ENCODE measurements at regions not wholly inside any gene's neighbourhood (a gene's known extent, or its start where the extent isn't known, plus 50 kb on each side); places are given as distances from the start of the nearest gene placed in this dataset.

- Mint-ChIP-seq H3K27me3 (ENCODE audit: low read depth) (no peaks in the 10 kb centered on the region), H3K4me1 (ENCODE audit: low read depth) (peaks cover 6% of the 10 kb centered on the region)
- no peak for DNase-seq (ENCODE audit: low spot score)
Observed at GRCh38 chr16:80158766-80159165, 382.0 kb upstream of the DYNLRB2 start.

GRCh38 chr16:80151722-80152111 lies 389.1 kb upstream of the DYNLRB2 start:
- Mint-ChIP-seq H3K4me1 (ENCODE audit: low read depth) (peaks cover 12% of the 10 kb centered on the region), H3K36me3 (ENCODE audit: low read depth) (no peaks in the 10 kb centered on the region), H3K9me3 (ENCODE audit: low read depth) (no peaks in the 10 kb centered on the region), H3K27ac (ENCODE audit: unreplicated experiment) (no peak overlapping the region), H3K4me3 (ENCODE audit: unreplicated experiment) (no peak overlapping the region), H3K27me3 (ENCODE audit: low read depth) (peaks cover 8% of the 10 kb centered on the region)
- no peak for DNase-seq (ENCODE audit: low spot score)
- no peak for TF ChIP-seq CTCF (IDR thresholded peaks at IDR 0.05)

More at GRCh38 chr16:80158766-80159165, 382.0 kb upstream of the DYNLRB2 start:
- Mint-ChIP-seq H3K36me3 (ENCODE audit: low read depth) (no peaks in the 10 kb centered on the region), H3K4me3 (ENCODE audit: unreplicated experiment) (no peak overlapping the region), H3K9me3 (ENCODE audit: low read depth) (no peaks in the 10 kb centered on the region), H3K27ac (ENCODE audit: unreplicated experiment) (no peak overlapping the region)
- TF ChIP-seq CTCF (IDR thresholded peaks at IDR 0.05), result no peak

- Mint-ChIP-seq H3K36me3 (ENCODE audit: low read depth) (no peaks in the 10 kb centered on the region), H3K4me1 (ENCODE audit: low read depth) (peaks cover 12% of the 10 kb centered on the region), H3K4me3 (ENCODE audit: unreplicated experiment) (no peak overlapping the region), H3K9me3 (ENCODE audit: low read depth) (no peaks in the 10 kb centered on the region), H3K27ac (ENCODE audit: unreplicated experiment) (no peak overlapping the region), H3K27me3 (ENCODE audit: low read depth) (peaks cover 8% of the 10 kb centered on the region)
- no peak for DNase-seq (ENCODE audit: low spot score)
- TF ChIP-seq CTCF (IDR thresholded peaks at IDR 0.05), result no peak
Observed at GRCh38 chr16:80150978-80151721, 389.6 kb upstream of the DYNLRB2 start.

- Mint-ChIP-seq H3K27me3 (ENCODE audit: low read depth) (peaks cover 8% of the 10 kb centered on the region), H3K4me1 (ENCODE audit: low read depth) (peaks cover 12% of the 10 kb centered on the region), H3K27ac (ENCODE audit: unreplicated experiment) (no peak overlapping the region), H3K4me3 (ENCODE audit: unreplicated experiment) (no peak overlapping the region), H3K36me3 (ENCODE audit: low read depth) (no peaks in the 10 kb centered on the region), H3K9me3 (ENCODE audit: low read depth) (no peaks in the 10 kb centered on the region)
- TF ChIP-seq CTCF (IDR thresholded peaks at IDR 0.05), result no peak
- no peak for DNase-seq (ENCODE audit: low spot score)
Observed at GRCh38 chr16:80148826-80149225, 392.0 kb upstream of the DYNLRB2 start.

GRCh38 chr16:80147026-80147655 lies 393.7 kb upstream of the DYNLRB2 start:
- no peak for DNase-seq (ENCODE audit: low spot score)

More at GRCh38 chr16:80147026-80147655, 393.7 kb upstream of the DYNLRB2 start:
- Mint-ChIP-seq H3K27me3 (ENCODE audit: low read depth) (peaks cover 8% of the 10 kb centered on the region), H3K36me3 (ENCODE audit: low read depth) (no peaks in the 10 kb centered on the region), H3K9me3 (ENCODE audit: low read depth) (peaks cover 3% of the 10 kb centered on the region), H3K4me1 (ENCODE audit: low read depth) (peaks cover 12% of the 10 kb centered on the region), H3K4me3 (ENCODE audit: unreplicated experiment) (no peak overlapping the region), H3K27ac (ENCODE audit: unreplicated experiment) (no peak overlapping the region)
- TF ChIP-seq CTCF (IDR thresholded peaks at IDR 0.05), result no peak
